HUDEP-2 (cell line): ENCODE measurements at regions not wholly inside any gene's neighbourhood (a gene's known extent, or its start where the extent isn't known, plus 50 kb on each side); places are given as distances from the start of the nearest gene placed in this dataset.
"Not testable (repeated sequence)": the region's sequence is repeated elsewhere in the genome, so short reads cannot be mapped to it uniquely, and the experiment has no call there.

Experiments used
- DNase-seq, 76 experiments: peaks; one replicate each; lab custom pipeline; 2025; ENCODE audit not compliant: unreplicated experiment in 76 of 76; lab: John Stamatoyannopoulos, UW

- no peak for DNase-seq
Measured at GRCh38 chr14:40414386-40414785, 982.2 kb upstream of the FBXO33 start.

GRCh38 chr14:40413136-40413535 is 980.9 kb upstream of the FBXO33 start:
- no peak for DNase-seq

- no peak for DNase-seq
Measured at GRCh38 chr14:40410708-40411107, 978.5 kb upstream of the FBXO33 start.

GRCh38 chr14:40402957-40403356 is 970.7 kb upstream of the FBXO33 start:
- no peak for DNase-seq

- DNase-seq, result no peak
Measured at GRCh38 chr14:40398981-40399380, 966.7 kb upstream of the FBXO33 start.

GRCh38 chr14:40394634-40395340 is 962.6 kb upstream of the FBXO33 start:
- DNase-seq, result peak in 1 of 76 experiments; percentile 32

GRCh38 chr14:40393143-40393542 is 960.9 kb upstream of the FBXO33 start:
- DNase-seq, result no peak

- no peak for DNase-seq
Measured at GRCh38 chr14:40386433-40386832, 954.2 kb upstream of the FBXO33 start.

- no peak for DNase-seq
Measured at GRCh38 chr14:40374221-40374620, 942.0 kb upstream of the FBXO33 start.

- no peak for DNase-seq
Measured at GRCh38 chr14:40371011-40371410, 938.8 kb upstream of the FBXO33 start.

GRCh38 chr14:40368314-40368713 is 936.1 kb upstream of the FBXO33 start:
- no peak for DNase-seq

GRCh38 chr14:40367717-40368116 is 935.5 kb upstream of the FBXO33 start:
- no peak for DNase-seq

GRCh38 chr14:40365305-40365704 is 933.1 kb upstream of the FBXO33 start:
- DNase-seq, result no peak

- no peak for DNase-seq
Measured at GRCh38 chr14:40362856-40363255, 930.6 kb upstream of the FBXO33 start.

- no peak for DNase-seq
Measured at GRCh38 chr14:40354754-40355153, 922.5 kb upstream of the FBXO33 start.

GRCh38 chr14:40348104-40348503 is 915.9 kb upstream of the FBXO33 start:
- not testable (repeated sequence) for DNase-seq

GRCh38 chr14:40347675-40348074 is 915.4 kb upstream of the FBXO33 start:
- no peak for DNase-seq

- DNase-seq, result no peak
Measured at GRCh38 chr14:40346275-40346674, 914.0 kb upstream of the FBXO33 start.

- DNase-seq, result no peak
Measured at GRCh38 chr14:40345334-40345733, 913.1 kb upstream of the FBXO33 start.

GRCh38 chr14:40340708-40341107 is 908.5 kb upstream of the FBXO33 start:
- DNase-seq, result no peak

- DNase-seq, result no peak
Measured at GRCh38 chr14:40336846-40337245, 904.6 kb upstream of the FBXO33 start.

GRCh38 chr14:40326519-40326918 is 894.3 kb upstream of the FBXO33 start:
- not testable (repeated sequence) for DNase-seq

GRCh38 chr14:40318211-40318719 is 886.0 kb upstream of the FBXO33 start:
- DNase-seq, result no peak
